ENCODE measurements at regions not wholly inside any gene's neighbourhood (a gene's known extent, or its start where the extent isn't known, plus 50 kb on each side); places are given as distances from the start of the nearest gene placed in this dataset.

DNA sequence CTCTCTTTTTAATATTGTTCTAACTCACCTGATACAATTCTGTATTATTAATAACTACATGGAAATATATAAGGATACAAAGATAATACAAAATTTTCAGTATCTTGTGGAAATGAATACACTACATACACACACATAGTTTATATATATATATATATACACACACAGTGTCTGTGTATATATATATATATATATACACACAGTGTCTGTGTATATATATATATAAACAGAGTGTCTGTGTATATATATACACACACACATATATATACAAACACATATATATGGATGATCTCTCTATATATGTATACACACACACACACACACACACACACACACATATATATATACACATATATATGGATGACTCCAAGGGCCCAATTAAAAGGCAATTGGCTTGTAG is 749.1 kb downstream of the DACH1 start:
- H3K27me3 ChIP-seq: no peaks in the 10 kb centered on the region
- DNase-seq: no peak
- no peaks in the 10 kb centered on the region for H3K9me3 ChIP-seq
- H3K4me3 ChIP-seq: no peak overlapping the region
- no peak for TF ChIP-seq POLR2AphosphoS5 (IDR thresholded peaks at IDR 0.05)
- no peak for TF ChIP-seq POLR2A (IDR thresholded peaks at IDR 0.05)
- no peak for TF ChIP-seq CTCF (IDR thresholded peaks at IDR 0.05)
- TF ChIP-seq EP300 (IDR thresholded peaks at IDR 0.05): no peak
- H3K27ac ChIP-seq: no peak overlapping the region
- H3K36me3 ChIP-seq: no peaks in the 10 kb centered on the region
- intact Hi-C loops (cut with DNase I): no loop called here
- H3K4me1 ChIP-seq: no peaks in the 10 kb centered on the region

DNA sequence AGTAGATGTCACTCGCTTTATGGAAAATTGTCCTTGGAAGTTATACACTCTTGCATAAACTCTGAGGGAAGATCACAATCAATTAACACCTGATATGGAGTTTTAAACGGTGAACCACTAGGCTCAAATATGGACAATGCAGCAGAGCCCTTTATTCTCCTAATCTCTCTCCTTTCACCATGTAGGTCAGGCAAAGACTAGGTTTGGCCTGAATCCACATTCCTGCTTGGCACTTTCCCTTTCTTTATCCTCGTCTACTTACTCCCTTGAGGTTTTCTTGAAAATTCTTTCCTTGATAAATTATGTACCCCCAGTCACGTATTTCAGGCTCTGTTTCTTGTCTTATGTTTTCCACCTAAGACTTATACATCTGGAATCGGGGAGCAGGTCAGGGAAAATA is 751.7 kb downstream of the DACH1 start:
- DNase-seq: no peak
- intact Hi-C loops (cut with DNase I): no loop called here
- no peaks in the 10 kb centered on the region for H3K36me3 ChIP-seq
- WGBS, 2 donors: 60 to 74% methylated on average over 5 of the region's 5 CpGs
- H3K27ac ChIP-seq: no peak overlapping the region
- no peaks in the 10 kb centered on the region for H3K27me3 ChIP-seq
- no peak for TF ChIP-seq POLR2AphosphoS5 (IDR thresholded peaks at IDR 0.05)
- TF ChIP-seq EP300 (IDR thresholded peaks at IDR 0.05): no peak
- TF ChIP-seq POLR2A (IDR thresholded peaks at IDR 0.05): no peak
- no peak for TF ChIP-seq CTCF (IDR thresholded peaks at IDR 0.05)
- H3K4me1 ChIP-seq: no peaks in the 10 kb centered on the region
- no peaks in the 10 kb centered on the region for H3K9me3 ChIP-seq
- no peak overlapping the region for H3K4me3 ChIP-seq

- intact Hi-C loops (cut with DNase I): no loop called here
- Histone ChIP-seq H3K27me3 (no peaks in the 10 kb centered on the region), H3K36me3 (no peaks in the 10 kb centered on the region), H3K27ac (no peak overlapping the region), H3K4me3 (no peak overlapping the region), H3K9me3 (no peaks in the 10 kb centered on the region), H3K4me1 (no peaks in the 10 kb centered on the region)
- TF ChIP-seq CTCF (IDR thresholded peaks at IDR 0.05) (no peak), POLR2AphosphoS5 (IDR thresholded peaks at IDR 0.05) (no peak), POLR2A (IDR thresholded peaks at IDR 0.05) (no peak), EP300 (IDR thresholded peaks at IDR 0.05) (no peak)
- no peak for DNase-seq
- 75 to 86% methylated on average over 1 of the region's 1 CpG for WGBS, 2 donors
Observed at GRCh38 chr13:71096421-71096820, 770.6 kb downstream of the DACH1 start.

- 57 to 79% methylated on average over 2 of the region's 2 CpGs for WGBS, 2 donors
- intact Hi-C loops (cut with DNase I): no loop called here
- no peak overlapping the region for H3K27ac ChIP-seq
Observed at GRCh38 chr13:71090990-71091389, 776.0 kb downstream of the DACH1 start.

More at GRCh38 chr13:71090990-71091389, 776.0 kb downstream of the DACH1 start:
- Histone ChIP-seq H3K4me3 (no peak overlapping the region), H3K27me3 (no peaks in the 10 kb centered on the region), H3K4me1 (no peaks in the 10 kb centered on the region), H3K9me3 (no peaks in the 10 kb centered on the region), H3K36me3 (no peaks in the 10 kb centered on the region)
- TF ChIP-seq EP300 (IDR thresholded peaks at IDR 0.05) (no peak), POLR2A (IDR thresholded peaks at IDR 0.05) (no peak), POLR2AphosphoS5 (IDR thresholded peaks at IDR 0.05) (no peak), CTCF (IDR thresholded peaks at IDR 0.05) (no peak)
- no peak for DNase-seq

All from sigmoid colon (tissue), 6 donors.